RWPE1 (cell line): ENCODE measurements at regions not wholly inside any gene's neighbourhood (a gene's known extent, or its start where the extent isn't known, plus 50 kb on each side); places are given as distances from the start of the nearest gene placed in this dataset.

Source experiments
- CTCF ChIA-PET: fragments of 350-600 bp; sonication (Branson Sonifier 250); formaldehyde crosslinking; extraction: SDS; loops from one replicate; lab custom pipeline; 2021; lab: Yijun Ruan, JAX
- POLR2A ChIA-PET: fragments of 400-600 bp; formaldehyde crosslinking; extraction: SDS; loops from one replicate; lab custom pipeline; 2020; ENCODE audit warnings: antibody characterized with exemption; ENCODE audit not compliant: low non-redundant PET; lab: Yijun Ruan, JAX
- DNase-seq: peaks from one replicate; pipeline ENCODE4 v3.0.0; 2012; ENCODE audit warnings: low spot score
- H3K27ac ChIP-seq: fragments of 450-650 bp; 2 replicates; pipeline ENCODE4 v1.5.1; 2017
- TF ChIP-seq, protein P1 (sequence below): fragments of 450-650 bp; conservative IDR thresholded peaks from 2 replicates; pipeline ENCODE4 v1.5.1; 2017; ENCODE audit warnings: low read depth, mild to moderate bottlenecking

DNA sequence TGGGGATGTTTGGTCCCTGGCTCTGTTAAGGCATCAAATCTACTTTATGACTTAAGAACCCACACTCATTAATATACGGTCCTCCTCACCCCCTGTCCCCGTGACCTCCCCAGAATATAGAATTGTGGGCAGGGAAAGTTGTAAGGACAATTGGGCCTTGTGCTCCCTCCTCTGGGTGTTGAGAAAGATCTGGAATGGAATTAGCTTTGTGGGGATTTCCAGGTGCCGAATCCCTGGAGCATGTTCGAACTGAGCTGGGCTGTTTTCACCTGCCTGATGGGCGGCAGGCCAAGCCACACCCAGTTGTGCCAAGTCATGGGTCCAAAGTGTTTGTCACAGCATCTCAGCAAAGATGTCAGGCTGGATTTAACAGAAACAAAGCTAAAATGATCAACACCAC lies 349.3 kb upstream of the KLF3 start:
- H3K27ac ChIP-seq = peak overlapping the region; percentile 92
- TF ChIP-seq, protein P1, sequence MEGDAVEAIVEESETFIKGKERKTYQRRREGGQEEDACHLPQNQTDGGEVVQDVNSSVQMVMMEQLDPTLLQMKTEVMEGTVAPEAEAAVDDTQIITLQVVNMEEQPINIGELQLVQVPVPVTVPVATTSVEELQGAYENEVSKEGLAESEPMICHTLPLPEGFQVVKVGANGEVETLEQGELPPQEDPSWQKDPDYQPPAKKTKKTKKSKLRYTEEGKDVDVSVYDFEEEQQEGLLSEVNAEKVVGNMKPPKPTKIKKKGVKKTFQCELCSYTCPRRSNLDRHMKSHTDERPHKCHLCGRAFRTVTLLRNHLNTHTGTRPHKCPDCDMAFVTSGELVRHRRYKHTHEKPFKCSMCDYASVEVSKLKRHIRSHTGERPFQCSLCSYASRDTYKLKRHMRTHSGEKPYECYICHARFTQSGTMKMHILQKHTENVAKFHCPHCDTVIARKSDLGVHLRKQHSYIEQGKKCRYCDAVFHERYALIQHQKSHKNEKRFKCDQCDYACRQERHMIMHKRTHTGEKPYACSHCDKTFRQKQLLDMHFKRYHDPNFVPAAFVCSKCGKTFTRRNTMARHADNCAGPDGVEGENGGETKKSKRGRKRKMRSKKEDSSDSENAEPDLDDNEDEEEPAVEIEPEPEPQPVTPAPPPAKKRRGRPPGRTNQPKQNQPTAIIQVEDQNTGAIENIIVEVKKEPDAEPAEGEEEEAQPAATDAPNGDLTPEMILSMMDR = no peak; the same call in 1 of the 2 replicates
- ChIA-PET POLR2A (no interaction called here), CTCF (interaction anchor here (1.5 to 1.8 kb wide), 2 partner anchors 85 to 135 kb away, joined by 3 to 14 read pairs; no protein-coding TSS in a partner anchor)
- peak; percentile 69 for DNase-seq

DNA sequence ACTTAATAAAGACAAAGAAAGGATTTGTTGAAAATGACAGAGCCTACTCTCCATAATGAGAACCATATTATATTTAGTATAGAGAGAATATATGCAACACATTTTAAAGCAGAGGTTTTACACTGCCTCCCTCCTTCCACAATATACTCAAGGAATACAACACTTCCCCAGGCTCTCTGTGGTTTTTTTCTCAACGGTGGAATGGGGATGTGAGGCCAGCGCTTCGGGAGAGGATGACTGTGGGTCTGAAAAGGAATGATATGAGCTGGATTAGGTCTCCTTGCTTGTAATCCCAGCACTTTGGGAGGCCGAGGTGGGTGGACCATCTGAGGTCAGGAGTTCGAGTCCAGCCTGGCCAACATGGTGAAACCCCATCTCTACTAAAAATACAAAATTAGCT lies 348.7 kb upstream of the KLF3 start:
- ChIA-PET CTCF (interaction anchor here (1.5 to 1.8 kb wide), 2 partner anchors 86 to 135 kb away, joined by 3 to 14 read pairs; no protein-coding TSS in a partner anchor), POLR2A (no interaction called here)
- H3K27ac ChIP-seq = peak overlapping the region; percentile 92
- no peak for DNase-seq
- TF ChIP-seq, protein P1 = no peak

DNA sequence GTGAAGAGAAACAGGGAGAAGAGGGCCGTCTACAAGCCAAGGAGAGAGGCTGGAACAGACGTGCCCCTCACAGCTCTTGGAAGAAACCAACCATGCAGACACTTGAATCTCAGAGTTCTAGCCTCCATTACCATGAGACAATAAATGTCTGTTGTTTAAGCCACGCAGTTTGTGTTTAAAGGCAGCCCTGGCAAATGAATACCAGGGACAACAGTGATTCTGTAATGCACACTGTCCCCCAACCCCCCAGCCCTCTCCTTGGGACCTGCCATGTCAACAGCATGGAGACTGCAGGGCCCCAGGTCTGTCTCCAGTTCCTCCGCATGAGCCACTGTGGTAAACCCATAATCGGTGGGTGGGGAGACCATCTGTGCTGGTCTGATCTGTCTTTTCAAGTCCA lies 348.0 kb upstream of the KLF3 start:
- DNase-seq = no peak
- CTCF ChIA-PET = no interaction called here
- POLR2A ChIA-PET = no interaction called here
- peak overlapping the region; percentile 15; the same call in 1 of the 2 replicates for H3K27ac ChIP-seq
- TF ChIP-seq, protein P1 = no peak

DNA sequence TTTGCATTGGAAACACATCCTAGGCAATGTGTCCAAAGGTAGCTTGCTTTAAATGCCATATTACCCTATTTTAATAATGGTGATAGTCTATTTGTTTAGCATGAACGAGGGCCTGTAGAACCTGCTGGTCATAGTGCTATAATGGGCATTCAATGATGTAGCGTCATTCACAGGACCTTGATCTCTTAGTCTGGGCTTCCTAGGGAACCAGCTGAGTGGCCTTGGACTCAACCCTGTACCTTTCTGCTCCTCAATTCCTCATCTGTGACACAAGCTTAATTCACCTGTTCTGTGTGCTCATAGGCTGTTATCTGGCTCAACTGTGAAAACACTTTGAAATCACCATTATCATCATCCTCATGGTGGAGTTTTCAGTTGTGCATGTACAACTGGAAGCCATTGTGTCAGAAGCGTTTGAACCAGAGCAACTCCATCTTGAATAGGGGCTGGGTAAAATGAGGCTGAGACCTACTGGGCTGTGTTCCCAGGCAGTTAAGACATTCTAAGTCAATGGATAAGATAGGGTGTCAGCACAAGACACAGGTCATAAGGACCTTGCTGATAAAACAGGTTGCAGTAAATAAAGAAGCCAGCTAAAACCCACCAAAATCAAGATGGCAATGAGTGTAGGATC lies 346.8 kb upstream of the KLF3 start:
- DNase-seq = no peak
- TF ChIP-seq, protein P1 = no peak
- ChIA-PET POLR2A (interaction anchor here (0.6 kb wide), 1 partner anchor 974 kb away, joined by 7 read pairs; no protein-coding TSS in a partner anchor), CTCF (interaction anchor here (0.6 kb wide), 1 partner anchor 364 kb away, joined by 3 read pairs; no protein-coding TSS in a partner anchor)
- H3K27ac ChIP-seq = no peak overlapping the region

DNA sequence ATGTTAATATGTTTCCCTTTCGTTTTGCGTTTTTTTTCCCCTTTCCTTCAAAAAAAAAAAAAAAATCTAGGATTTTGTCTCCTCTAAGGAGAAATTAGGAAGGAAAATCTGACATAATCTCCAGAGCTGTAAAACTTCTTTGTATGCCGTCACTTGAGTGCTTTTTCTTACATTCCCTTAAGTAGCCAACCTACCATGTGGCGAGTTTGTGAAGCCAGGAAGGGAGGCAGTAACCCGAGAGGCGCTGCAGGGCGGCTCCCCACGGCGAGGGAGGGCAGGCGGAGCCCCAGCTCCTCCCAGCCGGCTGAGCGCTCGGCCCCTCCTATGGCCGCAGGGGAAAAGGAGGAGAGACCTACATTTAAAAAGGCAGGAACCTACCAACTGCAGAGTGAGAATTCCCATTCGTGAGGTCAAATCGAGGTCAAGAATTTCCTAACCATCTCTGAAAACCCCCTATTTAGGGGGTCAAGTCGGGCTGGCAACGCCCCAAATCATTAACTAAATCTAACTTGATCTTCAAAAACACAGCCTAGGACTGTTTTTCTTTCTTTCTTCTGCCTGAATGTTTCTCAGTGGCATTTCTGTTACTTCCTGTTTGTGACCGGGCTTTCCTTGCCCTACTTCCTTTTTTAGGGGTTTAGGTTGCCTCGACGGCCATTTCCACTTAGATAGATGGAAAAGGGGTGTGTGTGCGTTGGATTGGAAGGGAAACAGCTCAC lies 345.1 kb upstream of the KLF3 start:
- TF ChIP-seq, protein P1 = no peak
- DNase-seq = peak; percentile 96
- ChIA-PET CTCF (interaction anchor here (0.6 to 2.5 kb wide), 12 partner anchors 10 to 412 kb away, joined by 3 to 10 read pairs (median 4); no protein-coding TSS in a partner anchor), POLR2A (interaction anchor here (1.0 kb wide), 1 partner anchor 88 kb away, joined by 4 read pairs; no protein-coding TSS in a partner anchor)
- peak overlapping the region; percentile 78 for H3K27ac ChIP-seq
